NOMO-1 (cell line): ENCODE measurements at regions not wholly inside any gene's neighbourhood (a gene's known extent, or its start where the extent isn't known, plus 50 kb on each side); places are given as distances from the start of the nearest gene placed in this dataset.
"Not testable (repeated sequence)": the region's sequence is repeated elsewhere in the genome, so short reads cannot be mapped to it uniquely, and the experiment has no call there.

Experiments
- DNase-seq, 2 experiments: peaks; one replicate each; lab custom pipeline; 2025; ENCODE audit not compliant: unreplicated experiment in 2 of 2; lab: John Stamatoyannopoulos, UW

DNA sequence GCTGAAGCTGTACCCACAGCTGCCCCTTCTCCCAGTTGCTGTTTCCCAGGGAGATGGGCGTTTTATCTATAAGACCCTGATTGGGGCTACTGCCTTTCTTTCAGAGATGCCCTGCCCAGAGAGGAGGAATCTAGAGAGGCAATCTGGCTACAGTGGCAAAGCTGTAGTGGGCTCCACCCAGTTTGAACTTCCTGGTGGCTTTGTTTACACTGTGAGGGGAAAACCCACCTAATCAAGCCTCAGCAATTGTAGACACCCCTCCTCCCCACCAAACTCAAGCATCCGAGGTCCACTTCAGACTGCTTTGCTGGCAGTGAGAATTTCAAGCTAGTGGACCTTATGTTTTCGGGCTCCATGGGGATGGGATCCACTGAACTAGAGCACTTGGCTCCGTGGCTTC lies 240.4 kb upstream of the AFF2 start:
- no peak for DNase-seq

DNA sequence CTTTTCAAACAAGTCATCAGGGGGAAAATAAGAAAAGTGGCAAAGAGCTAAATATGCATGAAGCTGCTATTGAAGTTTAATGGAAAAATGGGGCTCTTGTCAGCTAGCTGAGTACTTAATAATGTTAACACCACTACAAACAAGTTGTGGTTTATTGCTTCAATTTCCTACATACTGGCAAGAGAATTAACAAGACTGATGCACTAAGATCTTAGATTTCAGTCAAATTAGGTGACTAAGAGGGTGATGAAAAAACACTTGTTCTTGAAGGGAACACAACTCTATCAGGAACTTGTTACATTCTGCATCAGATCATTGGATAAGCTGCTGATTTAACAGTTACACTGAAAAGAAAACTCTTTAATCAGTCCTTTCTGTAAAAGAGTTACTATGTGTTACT lies 234.6 kb upstream of the AFF2 start:
- DNase-seq = no peak

DNA sequence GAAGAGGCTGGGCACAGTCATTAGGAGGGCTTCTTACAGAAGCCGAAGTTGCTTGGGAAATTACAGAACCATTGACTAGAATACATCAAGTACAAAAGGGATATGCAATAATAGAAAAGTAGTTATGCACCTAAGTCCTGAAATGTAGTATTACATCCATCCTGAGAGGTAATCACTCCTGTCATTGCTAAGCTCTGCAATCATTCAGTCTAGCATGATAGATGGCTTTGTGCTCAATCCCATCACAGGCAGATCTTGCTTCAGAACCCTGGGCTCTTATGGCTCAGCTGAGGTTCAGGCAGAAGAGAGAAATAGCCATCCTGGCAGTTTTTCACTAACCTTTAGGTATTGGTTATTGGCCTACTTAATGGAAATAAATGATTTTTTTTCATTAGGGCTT lies 231.7 kb upstream of the AFF2 start:
- DNase-seq = no peak

DNA sequence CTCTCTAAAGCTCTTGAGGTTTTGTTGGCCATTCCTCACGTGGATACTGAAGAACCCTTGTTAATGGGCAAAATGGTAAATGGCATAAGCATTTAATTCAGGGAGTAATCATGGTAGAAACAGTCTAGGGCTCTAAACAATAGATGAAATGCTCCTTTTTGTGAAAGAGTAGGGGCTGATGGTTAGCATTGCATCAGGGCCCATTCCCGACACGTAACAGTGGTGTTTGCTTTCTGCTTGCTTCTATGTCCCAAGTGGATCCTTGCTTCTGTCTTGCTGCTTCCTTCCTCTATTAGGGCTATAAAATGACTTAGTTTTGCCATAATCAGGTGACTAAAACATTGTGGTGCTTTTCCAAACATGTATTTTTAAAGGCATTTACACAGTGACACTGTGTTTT lies 230.9 kb upstream of the AFF2 start:
- no peak for DNase-seq

DNA sequence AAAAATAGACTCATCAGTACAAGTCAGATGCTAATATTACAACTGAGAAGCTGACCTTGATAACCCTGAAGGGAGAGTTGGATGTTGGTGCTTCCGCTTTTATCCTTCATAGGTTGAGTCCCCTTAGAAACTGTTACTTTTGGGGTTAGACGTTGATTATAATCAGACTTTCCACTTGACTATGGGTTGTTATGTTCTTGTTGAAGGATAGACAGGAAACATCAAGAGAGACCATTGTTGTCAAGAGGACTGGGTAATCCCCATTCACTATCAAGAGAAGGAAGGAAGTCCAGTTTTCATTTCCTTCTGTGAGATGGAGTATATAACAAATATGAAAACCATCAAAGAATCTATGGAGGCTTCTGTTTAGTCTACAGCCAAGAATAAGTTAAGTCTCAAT lies 229.9 kb upstream of the AFF2 start:
- DNase-seq = no peak

DNA sequence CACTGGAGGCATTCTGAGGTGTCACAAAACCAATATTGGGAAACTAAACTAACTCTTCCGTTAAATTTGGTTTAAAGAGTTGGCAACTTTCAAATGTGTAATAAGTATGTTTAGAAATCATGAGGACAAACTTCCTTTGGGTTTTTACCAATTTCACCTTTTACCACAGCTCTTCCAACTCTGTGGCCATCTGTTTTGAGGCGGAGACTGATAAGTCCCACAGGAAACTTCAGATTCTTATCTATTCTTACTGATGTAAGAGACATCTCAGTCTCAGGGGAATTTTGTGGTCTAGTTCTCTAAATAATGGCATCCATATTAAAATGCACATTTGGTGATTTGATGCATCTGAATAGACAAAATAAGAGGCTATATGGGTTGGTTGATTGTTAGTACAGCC lies 229.2 kb upstream of the AFF2 start:
- DNase-seq = no peak

DNA sequence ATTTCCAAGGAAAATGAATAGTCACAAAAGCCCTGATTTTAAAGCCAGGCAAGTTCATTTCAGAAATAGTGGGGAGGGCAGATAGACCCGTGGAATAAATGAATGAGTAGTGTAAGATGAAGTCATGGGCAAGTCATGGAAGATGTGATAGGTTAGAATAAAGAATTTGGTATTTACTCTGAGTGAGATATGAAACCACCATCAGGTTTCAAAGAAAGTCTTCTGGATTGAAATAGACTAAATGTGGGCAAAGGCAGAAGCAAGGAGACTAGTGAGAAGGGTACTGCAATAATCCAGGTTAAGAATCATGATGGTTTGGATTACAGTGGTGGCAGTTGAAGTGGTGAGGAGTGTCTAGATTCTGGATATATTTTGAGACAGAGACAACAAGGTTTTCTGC lies 218.5 kb upstream of the AFF2 start:
- DNase-seq = no peak

DNA sequence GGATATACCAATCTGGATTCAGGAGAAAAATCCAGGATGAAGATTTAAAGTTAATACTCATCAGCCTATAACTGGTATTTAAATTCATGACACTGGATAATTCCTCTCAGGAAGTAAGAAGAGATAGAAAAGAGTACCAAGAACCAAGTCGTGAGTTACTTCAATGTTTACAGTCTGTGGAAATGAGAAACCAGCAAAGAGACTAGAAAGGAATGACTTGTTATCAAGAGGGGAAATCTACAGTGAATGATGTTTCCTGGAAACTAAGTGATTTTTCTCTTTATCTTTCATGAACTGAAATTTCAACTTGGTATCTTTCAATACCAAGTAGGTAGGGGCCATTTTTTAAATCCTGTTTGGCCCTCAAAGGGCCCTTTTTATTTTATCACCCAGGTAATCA lies 217.9 kb upstream of the AFF2 start:
- no peak for DNase-seq

DNA sequence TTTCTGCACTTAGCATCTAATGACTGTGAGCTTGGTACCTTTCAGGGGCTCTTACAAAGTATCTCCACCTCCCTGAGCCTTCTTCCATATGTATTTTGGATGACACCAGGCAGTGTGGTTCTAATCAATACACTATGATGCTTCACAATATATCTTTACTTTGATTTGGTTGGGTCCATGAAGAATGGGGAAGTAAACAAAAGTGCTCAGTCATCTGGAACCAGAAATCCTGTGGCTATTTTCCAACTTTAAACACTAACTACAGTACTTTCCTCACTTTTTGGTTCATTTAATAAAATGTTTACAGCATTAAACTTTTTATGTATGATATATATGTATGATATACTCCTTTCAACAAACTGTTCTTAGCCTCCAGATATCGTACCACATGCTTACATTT lies 216.4 kb upstream of the AFF2 start:
- DNase-seq = no peak

DNA sequence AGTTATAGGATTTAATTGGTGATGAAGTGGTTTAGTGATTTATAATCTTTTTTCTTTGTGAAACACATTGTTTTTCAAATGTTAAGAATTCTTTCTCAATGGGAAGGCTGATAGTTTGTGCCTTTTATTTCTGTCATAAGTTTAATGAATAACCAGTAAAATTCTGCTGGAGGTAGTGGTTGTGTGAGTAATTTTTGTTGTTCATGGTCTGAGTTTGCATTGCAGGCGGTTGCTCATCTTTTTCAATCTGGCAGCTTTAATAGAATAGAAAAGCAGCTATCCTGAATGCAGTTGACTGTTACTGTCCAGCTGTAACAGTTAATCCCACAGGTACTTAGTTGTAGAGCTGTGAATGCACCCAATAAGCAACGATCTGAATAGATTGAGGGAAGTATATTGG lies 215.6 kb upstream of the AFF2 start:
- no peak for DNase-seq

DNA sequence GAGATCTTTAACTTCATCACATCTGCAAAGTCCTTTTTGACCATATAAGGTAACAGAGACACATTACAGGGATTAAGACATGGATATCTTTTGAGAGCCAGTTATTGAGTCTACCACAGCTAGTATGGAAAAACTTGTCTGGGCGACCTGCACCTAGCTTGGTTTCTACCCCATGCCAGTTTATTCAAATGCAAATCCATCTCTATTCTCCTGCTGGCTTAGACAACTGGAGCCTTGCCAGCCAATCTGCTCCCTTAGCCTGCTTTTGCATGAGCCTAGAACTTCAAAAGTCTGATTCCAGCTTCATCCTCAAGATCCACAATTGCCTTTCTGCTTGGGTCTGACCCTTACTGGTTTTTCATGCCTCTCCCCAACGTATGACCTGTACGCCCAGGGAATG lies 212.0 kb upstream of the AFF2 start:
- DNase-seq = no peak

DNA sequence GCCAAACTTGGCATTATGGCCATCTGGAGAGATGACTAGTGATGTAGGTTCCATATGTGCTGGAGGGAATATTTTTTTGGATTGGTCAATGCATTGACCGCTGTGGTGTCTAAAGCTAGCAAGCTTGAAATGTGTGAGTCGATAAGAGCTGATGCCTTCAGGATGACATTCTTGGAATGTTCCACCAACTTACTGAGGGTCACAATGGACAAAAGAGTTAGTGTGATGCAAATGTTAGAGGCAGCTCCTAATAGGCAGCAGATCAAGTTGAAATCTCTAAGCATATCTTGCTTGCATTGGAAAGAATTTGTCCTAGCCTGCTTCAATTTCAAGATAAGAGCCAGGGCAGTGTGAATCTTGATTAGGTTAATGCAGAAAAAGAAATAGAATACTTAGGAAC lies 210.4 kb upstream of the AFF2 start:
- DNase-seq = no peak

DNA sequence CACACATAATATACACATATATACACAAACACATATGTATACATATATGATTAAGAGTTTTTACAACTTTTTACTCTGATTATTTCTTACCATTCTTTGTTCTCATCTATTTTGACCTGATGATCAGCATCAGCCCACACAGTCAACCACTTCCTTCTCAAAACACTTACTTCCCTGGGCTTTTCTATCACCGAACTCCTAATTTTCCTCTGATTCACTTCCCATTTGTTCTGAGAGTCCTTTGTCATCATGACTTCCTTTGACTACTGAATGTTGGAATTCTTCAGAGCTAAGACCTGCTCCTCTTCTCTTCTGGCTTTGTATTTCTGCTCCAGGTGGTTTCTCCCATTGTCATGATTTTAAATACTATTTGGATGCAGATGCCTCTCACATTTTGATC lies 209.5 kb upstream of the AFF2 start:
- DNase-seq = no peak

DNA sequence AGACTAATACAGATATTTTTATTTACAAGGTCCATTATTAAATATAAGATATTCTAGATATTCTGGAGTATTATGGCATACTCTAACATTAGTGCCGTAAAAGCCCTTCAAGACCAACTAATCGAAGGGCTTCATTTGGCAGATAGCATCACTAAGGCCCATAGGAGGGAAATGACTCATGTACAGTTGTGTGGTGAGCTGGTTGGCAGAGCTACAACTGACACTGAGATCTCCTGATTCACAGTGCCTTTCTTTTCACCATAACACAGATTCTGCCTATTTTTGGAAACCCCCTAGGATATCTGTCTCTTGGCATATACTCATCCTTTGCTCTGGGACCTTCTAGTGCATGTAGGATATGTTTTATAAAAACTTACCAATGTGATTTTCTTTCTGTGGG lies 201.7 kb upstream of the AFF2 start:
- no peak for DNase-seq

DNA sequence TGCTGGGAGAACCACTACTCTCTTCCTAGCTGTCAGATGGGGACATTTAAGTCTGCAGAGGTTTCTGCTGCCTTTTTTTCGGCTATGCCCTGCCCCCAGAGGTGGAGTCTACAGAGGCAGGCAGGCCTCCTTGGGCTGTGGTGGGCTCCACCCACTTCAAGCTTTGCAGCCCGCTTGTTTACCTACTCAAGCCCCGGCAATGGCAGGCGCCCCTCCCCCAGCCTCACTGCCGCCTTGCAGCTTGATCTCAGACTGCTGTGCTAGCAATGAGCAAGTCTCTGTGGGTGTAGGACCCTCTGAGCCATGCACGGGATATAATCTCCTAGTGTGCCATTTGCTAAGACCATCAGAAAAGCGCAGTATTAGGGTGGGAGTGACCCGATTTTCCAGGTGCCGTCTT lies 195.2 kb upstream of the AFF2 start:
- not testable (repeated sequence) for DNase-seq

DNA sequence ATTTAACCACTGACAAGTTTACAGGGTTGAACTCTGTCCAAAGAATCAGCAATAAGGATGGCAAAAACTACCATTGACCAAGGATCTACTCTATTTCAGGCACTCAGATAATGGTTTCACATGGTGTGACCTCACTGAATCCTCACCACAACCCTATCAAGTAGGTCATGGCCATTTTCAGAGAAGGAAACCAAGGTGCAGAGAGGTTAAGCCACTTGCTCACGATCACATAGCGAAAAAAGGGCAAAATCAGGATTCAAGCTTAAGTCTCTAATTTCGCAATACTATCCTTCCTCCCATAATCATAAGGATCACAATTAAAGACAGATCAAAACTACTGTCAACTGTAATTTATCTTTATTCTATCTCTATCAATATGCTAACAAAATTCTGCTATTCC lies 191.0 kb upstream of the AFF2 start:
- DNase-seq = no peak

DNA sequence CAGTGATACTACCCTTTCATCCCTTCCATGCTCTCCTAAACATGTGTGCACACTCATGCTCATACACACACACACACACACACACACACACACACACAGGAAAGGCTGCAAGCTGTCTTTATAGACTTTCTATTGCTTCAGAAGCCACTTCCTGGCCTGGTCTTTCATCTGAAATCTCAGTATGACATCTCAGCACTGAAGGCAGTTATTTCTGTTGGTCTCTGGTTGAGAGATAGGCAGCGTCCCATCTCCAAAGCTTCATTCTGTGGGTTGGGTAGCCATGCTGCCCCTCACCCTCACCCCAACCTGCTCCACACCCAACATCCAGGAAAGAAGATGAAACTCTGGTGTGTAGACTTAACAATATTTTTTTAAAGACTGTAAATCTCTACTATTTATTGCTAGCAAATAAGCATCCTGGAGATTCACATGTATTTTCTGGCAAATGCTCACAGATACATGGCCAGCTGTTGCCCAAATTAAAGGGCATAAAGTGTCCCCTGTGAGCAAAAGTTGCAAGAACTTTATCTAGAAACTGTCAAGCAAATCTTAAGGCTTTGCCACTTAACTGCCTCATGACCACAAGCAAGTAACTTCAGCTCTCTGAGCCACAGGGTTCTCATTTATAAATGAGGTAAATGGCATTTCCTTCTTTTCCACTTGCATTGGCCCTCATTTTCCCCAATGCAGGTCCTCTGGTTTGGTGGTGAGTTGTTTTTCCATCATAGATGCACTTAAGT lies 189.8 kb upstream of the AFF2 start:
- peak; percentile 39 to 50 for DNase-seq

DNA sequence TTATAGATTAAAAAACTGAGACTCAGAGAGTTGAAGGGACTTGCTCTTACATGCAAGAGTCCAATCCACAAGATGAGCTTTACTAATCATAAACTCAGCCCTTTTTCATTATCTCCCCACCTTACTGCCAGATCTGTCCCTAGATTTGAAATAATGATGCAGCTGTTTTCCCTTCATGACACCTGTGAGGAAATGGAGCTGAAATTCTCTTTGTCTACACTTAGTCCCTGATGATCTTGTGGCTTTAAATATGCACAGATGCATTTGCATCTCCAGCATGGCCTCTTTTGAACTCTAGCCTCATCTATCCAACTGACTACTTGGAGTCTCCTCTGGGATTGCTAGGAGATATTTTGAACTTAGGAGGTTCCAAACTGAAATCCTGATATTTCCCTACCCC lies 188.9 kb upstream of the AFF2 start:
- DNase-seq = no peak

DNA sequence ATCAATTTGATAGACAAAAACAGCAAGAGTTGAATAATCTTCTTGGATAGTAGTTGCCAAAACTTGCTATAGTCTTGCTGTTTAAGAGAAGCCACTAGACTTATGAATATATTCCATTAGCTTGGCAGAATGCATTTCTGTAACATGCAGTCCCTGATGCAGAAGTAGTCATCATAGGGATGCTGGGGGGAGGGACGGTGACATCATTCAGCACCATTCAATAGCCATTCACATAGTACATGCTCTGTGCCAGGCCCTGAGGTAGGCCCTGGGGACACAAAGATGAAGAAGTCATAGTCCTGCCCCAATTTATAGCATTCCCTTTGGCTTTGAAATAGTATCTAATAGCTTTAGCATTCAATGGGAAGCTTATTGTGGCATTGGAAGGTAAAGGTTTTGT lies 185.5 kb upstream of the AFF2 start:
- DNase-seq = no peak

DNA sequence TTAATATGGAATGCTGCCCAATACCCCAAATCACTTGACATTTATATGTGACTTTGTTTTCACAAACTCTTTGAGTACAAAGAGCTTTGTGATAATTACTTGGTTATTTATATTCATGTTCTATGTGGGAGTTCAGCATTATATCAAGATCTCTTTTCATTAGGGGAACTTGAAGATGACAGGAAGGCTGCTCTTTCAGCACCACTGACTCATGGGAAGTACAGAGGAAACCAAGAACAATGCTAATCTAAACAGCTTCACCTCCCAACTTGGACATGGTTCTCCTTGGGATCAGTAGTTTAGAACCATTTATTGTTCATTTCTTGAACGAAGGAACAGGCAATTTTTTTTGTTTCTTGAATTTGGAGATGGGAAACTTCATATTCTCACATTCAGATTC lies 184.0 kb upstream of the AFF2 start:
- DNase-seq = peak in 1 of 2 experiments; percentile 11

DNA sequence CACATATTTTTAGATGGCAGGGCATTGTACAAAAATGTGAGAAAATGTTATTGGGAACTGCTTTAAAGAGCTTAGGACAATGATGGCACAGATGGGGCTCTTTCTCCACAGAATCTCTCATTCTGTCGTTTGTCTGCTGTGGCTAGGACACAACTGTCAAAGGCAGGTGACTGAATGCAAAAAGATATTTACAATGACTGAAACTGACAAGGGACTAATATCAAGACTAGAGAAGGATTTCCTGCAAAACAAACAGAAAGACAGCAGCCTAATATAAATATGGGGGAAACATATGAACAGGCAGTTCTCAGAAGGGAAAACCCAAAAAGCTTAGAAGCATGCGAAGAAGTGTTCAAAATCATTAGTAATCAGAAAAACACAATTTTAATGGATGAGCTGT lies 177.5 kb upstream of the AFF2 start:
- no peak for DNase-seq

DNA sequence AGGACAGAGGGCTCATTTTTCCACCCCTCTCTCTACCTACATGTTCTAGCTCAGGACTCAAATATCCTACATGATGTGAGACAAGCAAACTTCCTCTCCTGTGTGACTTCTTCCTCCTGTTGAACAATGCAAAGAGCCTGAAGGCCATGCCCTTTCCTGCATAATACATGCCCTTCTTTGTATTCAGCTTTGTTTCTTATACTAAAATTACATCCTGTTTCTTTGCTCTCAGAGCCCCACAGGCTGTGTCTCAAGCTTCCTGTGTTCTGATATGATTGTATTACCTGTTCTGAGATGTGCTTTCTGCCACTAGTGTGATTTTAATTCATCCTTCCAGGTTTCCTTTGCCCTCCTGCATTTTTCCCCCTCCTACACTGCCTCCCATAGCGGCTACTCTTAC lies 166.4 kb upstream of the AFF2 start:
- no peak for DNase-seq

DNA sequence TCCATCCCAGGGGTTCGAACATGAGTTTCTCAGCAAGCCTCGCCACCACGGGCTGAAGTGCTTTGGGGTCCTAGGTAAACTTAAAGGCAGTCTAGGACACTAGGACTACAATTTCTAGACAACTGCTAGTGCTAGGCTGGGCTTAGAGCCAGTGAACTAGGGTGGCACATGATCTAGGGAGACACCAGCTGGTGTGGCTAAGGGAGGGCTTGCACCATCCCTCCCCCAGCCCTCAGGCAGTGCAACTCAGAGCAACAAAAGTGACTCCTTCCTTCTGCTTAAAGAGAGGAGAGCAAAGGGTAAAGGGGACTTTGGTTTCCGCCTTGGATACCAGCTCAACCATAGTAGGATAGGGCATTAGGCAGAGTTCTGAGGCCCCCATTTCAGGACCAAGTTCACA lies 162.5 kb upstream of the AFF2 start:
- DNase-seq = no peak
